ENCODE measurements at regions not wholly inside any gene's neighbourhood (a gene's known extent, or its start where the extent isn't known, plus 50 kb on each side); places are given as distances from the start of the nearest gene placed in this dataset.

DNA sequence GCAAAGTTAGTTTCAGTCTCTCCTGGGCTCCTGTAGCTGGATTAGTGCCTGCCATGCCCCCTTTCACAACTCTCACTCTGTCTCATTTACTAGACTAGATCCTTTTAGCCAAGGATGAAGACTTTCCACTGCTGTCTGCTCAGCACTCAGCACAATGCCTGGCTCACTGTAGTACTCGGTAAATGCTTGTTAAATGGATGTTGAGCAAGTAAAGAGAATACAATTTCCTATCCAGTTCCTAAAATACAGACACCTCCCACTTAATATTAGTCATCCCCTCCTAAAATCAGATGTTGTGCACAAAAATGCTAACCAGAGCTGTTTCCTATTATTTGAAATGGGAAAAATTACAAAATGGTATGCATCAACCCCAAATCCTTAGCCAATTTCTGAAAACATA, 195.8 kb downstream of the SREK1 start:
- TF ChIP-seq GATA2 (IDR thresholded peaks at IDR 0.05; ENCODE audit: low read depth, low read length) (no peak), GATA3 (IDR thresholded peaks at IDR 0.05; ENCODE audit: low read depth, low read length) (no peak)
